Gastrocnemius medialis (tissue), 4 donors: ENCODE measurements at regions not wholly inside any gene's neighbourhood (a gene's known extent, or its start where the extent isn't known, plus 50 kb on each side); places are given as distances from the start of the nearest gene placed in this dataset.

ENCODE experiments used
- ATAC-seq, 2 donors: fragments of 150-250 bp; one replicate each; pipeline ENCODE4 v1.9.1; 2016
- DNase-seq, 2 donors: peaks; one replicate each; pipeline ENCODE4 v3.0.0-alpha.2; 2019
- H3K27ac ChIP-seq, 4 donors: fragments of 200-600 bp; sonication (generic); 1 replicate in 1 of 4; 2 replicates in 3 of 4; pipeline ENCODE4 v1.5.1; 2016 to 2018; ENCODE audit warnings: mild to moderate bottlenecking in 2 of 4, moderate library complexity in 1 of 4
- H3K27me3 ChIP-seq, 3 donors: fragments of 200-600 bp; sonication (generic) in 2 of 3; 1 replicate in 1 of 3; 2 replicates in 2 of 3; pipeline versions ENCODE4 v1.5.1 to v1.6.0; 2016 to 2019; ENCODE audit warnings: mild to moderate bottlenecking in 1 of 3, moderate library complexity in 1 of 3
- H3K36me3 ChIP-seq, 2 donors: fragments of 200-600 bp; sonication (generic) in 1 of 2; one replicate each; pipeline ENCODE4 v1.5.1; 2017 to 2018
- H3K4me1 ChIP-seq, 2 donors: fragments of 200-600 bp; sonication (generic) in 1 of 2; one replicate each; pipeline ENCODE4 v1.5.1; 2016 to 2017; ENCODE audit warnings: mild to moderate bottlenecking in 2 of 2
- H3K4me3 ChIP-seq, 4 donors: fragments of 200-600 bp; sonication (generic) in 3 of 4; 1 replicate in 1 of 4; 2 replicates in 3 of 4; pipeline ENCODE4 v1.5.1; 2016 to 2019; ENCODE audit warnings: mild to moderate bottlenecking in 2 of 4
- H3K9me3 ChIP-seq, 3 donors: fragments of 200-600 bp; sonication (generic) in 2 of 3; 1 replicate in 1 of 3; 2 replicates in 2 of 3; pipeline ENCODE4 v1.5.1; 2016 to 2019
- POLR2A ChIP-seq, 2 donors: fragments of 450-650 bp; IDR thresholded peaks; one replicate each; pipeline ENCODE4 v1.6.1; 2017; ENCODE audit warnings: antibody characterized with exemption in 2 of 2, mild to moderate bottlenecking in 2 of 2, moderate library complexity in 2 of 2
- in situ Hi-C, 4 donors: fragments of 200-750 bp; cut with MboI; loops; one replicate each; pipeline versions ENCODE4 v1.15.0 to v1.8.0; 2017; ENCODE audit warnings: low sequenced_read_pairs in 4 of 4
- intact Hi-C: fragments of 100-400 bp; cut with DNase I; formaldehyde crosslinking; loops from one replicate; pipeline ENCODE4 v1.15.1; 2023; ENCODE audit warnings: low total_unique reads
- TF ChIP-seq, protein P1 (sequence below), 5 experiments: fragments of 450-650 bp in 3 of 5; fragments of 200-600 bp in 2 of 5; sonication (generic) in 2 of 5; IDR thresholded peaks in 4 of 5; conservative IDR thresholded peaks in 1 of 5; 1 replicate in 4 of 5; 2 replicates in 1 of 5; pipeline ENCODE4 v1.5.1; 2016 to 2019; ENCODE audit warnings: antibody characterized with exemption in 5 of 5, mild to moderate bottlenecking in 3 of 5, moderate library complexity in 3 of 5

DNA sequence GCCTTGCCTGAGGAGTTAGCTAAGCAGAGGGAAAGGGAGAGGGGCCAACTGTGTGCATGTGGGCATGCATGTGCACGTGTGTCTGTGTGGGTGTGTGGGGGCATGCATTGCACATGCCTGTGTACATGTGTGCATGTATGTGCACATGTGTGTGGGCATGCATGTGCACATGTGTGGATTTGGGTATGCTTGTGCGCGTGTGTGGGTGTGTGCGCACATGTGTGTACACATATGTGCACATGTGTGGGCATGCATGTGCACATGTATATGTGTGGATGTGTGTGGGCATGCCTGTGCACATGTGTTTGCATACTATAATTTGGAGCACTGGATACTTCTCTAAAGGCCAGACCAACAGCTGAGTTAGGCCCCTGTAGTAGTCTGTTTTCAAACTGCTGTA is 350.0 kb downstream of the PRDM2 start:
- Histone ChIP-seq H3K36me3 (no peaks in the 10 kb centered on the region), H3K27me3 (no peaks in the 10 kb centered on the region), H3K27ac (no peak overlapping the region), H3K4me3 (no peak overlapping the region), H3K9me3 (no peaks in the 10 kb centered on the region), H3K4me1 (no peaks in the 10 kb centered on the region)
- no peak for ATAC-seq
- in situ Hi-C loops, result no loop called here
- TF ChIP-seq, protein P1, sequence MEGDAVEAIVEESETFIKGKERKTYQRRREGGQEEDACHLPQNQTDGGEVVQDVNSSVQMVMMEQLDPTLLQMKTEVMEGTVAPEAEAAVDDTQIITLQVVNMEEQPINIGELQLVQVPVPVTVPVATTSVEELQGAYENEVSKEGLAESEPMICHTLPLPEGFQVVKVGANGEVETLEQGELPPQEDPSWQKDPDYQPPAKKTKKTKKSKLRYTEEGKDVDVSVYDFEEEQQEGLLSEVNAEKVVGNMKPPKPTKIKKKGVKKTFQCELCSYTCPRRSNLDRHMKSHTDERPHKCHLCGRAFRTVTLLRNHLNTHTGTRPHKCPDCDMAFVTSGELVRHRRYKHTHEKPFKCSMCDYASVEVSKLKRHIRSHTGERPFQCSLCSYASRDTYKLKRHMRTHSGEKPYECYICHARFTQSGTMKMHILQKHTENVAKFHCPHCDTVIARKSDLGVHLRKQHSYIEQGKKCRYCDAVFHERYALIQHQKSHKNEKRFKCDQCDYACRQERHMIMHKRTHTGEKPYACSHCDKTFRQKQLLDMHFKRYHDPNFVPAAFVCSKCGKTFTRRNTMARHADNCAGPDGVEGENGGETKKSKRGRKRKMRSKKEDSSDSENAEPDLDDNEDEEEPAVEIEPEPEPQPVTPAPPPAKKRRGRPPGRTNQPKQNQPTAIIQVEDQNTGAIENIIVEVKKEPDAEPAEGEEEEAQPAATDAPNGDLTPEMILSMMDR (IDR thresholded peaks at IDR 0.05 in 4 of 5, conservative IDR thresholded peaks at IDR 0.05 in 1 of 5), result no peak
- no peak for TF ChIP-seq POLR2A (IDR thresholded peaks at IDR 0.05)
- intact Hi-C loops, result no loop called here
- no peak for DNase-seq

DNA sequence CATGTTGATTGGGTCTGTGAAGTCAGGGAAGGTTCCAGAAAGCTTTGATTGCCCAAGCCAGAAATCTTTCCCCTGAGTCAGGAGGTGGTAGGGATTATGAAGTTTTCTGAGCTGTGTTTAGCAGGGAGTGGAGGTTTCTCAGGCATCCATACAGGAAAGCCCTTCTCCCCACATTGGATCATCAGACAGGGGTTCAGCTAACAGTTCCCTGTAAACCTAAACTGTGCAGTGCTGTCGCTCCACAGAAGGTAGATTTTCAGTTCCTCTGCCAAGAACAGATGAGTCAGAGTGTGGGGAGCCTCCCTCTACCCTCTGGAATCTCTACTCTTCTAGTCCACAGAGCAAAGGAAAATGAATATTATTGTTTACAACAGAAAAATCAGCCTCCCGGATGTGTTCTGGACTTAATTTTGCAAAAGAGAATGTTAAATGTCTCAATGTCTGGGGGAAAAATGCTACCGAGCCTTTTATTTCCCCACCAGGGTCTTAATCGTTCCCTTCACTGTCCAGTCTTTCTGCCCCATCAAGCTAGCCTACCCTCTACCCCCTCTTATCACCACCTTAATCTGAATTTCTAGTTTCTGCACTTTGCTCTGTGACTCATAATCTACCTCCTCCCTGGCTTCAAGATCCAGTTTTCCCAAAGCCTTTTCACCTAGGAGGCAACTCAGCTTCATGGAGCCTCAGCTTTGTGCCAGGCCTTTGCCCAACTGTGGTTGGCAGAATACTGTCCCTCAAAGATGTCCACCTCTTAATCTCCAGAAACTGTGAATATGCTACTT is 355.6 kb downstream of the PRDM2 start:
- Histone ChIP-seq H3K9me3 (no peaks in the 10 kb centered on the region), H3K27me3 (peaks cover 0 to 5% (median 0%) of the 10 kb centered on the region in 3 donors), H3K27ac (no peak overlapping the region), H3K36me3 (no peaks in the 10 kb centered on the region), H3K4me1 (no peaks in the 10 kb centered on the region), H3K4me3 (no peak overlapping the region)
- intact Hi-C loops (no loop called here), in situ Hi-C loops (no loop called here)
- TF ChIP-seq POLR2A (IDR thresholded peaks at IDR 0.05), result no peak
- TF ChIP-seq, protein P1 (IDR thresholded peaks at IDR 0.05 in 4 of 5, conservative IDR thresholded peaks at IDR 0.05 in 1 of 5), result no peak
- DNase-seq, result no peak
- no peak for ATAC-seq

DNA sequence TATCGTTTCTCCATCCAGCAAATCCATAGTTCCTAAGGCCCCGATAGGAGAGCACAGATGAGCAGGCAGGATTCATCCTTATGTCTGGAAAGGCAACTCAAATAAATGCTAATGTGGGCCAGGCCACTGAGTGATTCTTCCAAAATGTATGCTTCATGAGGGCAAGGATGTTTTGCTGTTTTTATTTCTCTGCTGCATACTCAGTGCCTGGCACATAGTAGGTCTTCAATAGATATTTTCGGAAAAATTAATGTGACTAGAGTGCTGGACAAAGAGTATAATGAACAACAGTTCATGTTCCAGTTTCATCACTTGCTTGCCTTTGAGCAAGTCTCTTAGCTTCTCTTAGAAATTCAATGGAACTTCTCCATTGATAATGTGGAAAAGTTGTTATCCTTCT is 357.7 kb downstream of the PRDM2 start:
- Histone ChIP-seq H3K36me3 (no peaks in the 10 kb centered on the region), H3K4me3 (no peak overlapping the region), H3K27me3 (peaks cover 0 to 5% (median 0%) of the 10 kb centered on the region in 3 donors), H3K9me3 (no peaks in the 10 kb centered on the region), H3K27ac (no peak overlapping the region), H3K4me1 (no peaks in the 10 kb centered on the region)
- no peak for DNase-seq
- ATAC-seq, result no peak
- no peak for TF ChIP-seq POLR2A (IDR thresholded peaks at IDR 0.05)
- TF ChIP-seq, protein P1 (IDR thresholded peaks at IDR 0.05 in 4 of 5, conservative IDR thresholded peaks at IDR 0.05 in 1 of 5), result no peak
- in situ Hi-C loops (no loop called here), intact Hi-C loops (no loop called here)

DNA sequence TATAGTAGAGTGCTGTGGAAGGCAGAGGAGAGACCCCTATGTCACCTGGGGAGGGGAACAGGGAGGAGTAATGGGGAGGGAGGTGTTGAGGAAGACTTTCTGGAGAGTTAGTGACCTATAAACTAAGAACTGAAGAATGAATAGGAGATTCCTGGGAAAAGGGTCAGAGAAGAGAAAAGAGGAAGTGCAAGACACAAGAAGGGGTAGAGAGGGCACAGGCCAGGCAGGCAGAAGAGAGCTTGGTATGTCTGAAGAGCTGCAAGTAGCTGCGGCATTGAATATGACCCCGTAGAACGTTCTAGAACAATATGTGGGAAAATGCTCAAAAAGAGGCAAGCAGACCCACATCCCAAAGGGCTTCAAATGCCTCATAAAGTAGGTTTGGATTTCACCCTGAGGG is 361.2 kb downstream of the PRDM2 start:
- no peak overlapping the region for H3K27ac ChIP-seq
- no peak overlapping the region for H3K4me3 ChIP-seq
- no peaks in the 10 kb centered on the region for H3K9me3 ChIP-seq
- H3K36me3 ChIP-seq, result no peaks in the 10 kb centered on the region
- TF ChIP-seq, protein P1 (IDR thresholded peaks at IDR 0.05 in 4 of 5, conservative IDR thresholded peaks at IDR 0.05 in 1 of 5), result no peak
- TF ChIP-seq POLR2A (IDR thresholded peaks at IDR 0.05), result no peak
- ATAC-seq (no peak), DNase-seq (no peak)
- H3K4me1 ChIP-seq, result no peaks in the 10 kb centered on the region
- no peaks in the 10 kb centered on the region for H3K27me3 ChIP-seq
- in situ Hi-C loops, result no loop called here
- intact Hi-C loops, result no loop called here

DNA sequence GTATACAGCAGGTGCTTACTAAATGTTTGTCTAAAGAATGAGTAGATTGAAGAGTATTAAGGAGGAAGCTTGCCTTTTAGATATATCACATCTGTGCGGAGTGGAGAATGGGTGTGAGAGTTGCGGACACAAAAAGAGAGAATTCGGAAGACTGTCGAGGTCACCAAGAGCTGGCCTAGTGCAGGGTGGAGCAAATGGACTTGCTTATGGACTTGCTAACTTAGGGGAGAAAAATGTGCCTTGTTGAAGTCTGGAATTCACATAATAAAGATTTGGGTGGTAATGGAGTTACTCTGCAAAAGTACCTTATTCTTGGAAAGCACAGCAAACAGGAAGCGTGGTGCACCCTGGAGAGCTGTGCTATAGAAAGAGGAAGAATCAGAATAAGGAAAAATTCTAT is 361.7 kb downstream of the PRDM2 start:
- ATAC-seq (no peak), DNase-seq (no peak)
- in situ Hi-C loops, result no loop called here
- Histone ChIP-seq H3K4me1 (no peaks in the 10 kb centered on the region), H3K27me3 (no peaks in the 10 kb centered on the region), H3K9me3 (no peaks in the 10 kb centered on the region), H3K4me3 (no peak overlapping the region), H3K36me3 (no peaks in the 10 kb centered on the region), H3K27ac (no peak overlapping the region)
- intact Hi-C loops, result no loop called here
- no peak for TF ChIP-seq POLR2A (IDR thresholded peaks at IDR 0.05)
- TF ChIP-seq, protein P1 (IDR thresholded peaks at IDR 0.05 in 4 of 5, conservative IDR thresholded peaks at IDR 0.05 in 1 of 5), result no peak
